ENCODE measurements at regions not wholly inside any gene's neighbourhood (a gene's known extent, or its start where the extent isn't known, plus 50 kb on each side); places are given as distances from the start of the nearest gene placed in this dataset.
"Not testable (repeated sequence)": the region's sequence is repeated elsewhere in the genome, so short reads cannot be mapped to it uniquely, and the experiment has no call there.

GRCh38 chr13:81318231-81319019 is 977.5 kb upstream of the SPRY2 start:
- FAIRE-seq = no peak

- FAIRE-seq = no peak
Measured at GRCh38 chr13:81314461-81314860, 973.5 kb upstream of the SPRY2 start.

GRCh38 chr13:81305928-81306327 is 965.0 kb upstream of the SPRY2 start:
- no peak for FAIRE-seq

GRCh38 chr13:81304121-81304659 is 963.3 kb upstream of the SPRY2 start:
- no peak for FAIRE-seq

- FAIRE-seq = no peak
Measured at GRCh38 chr13:81302677-81303076, 961.8 kb upstream of the SPRY2 start.

- no peak for FAIRE-seq
Measured at GRCh38 chr13:81302125-81302524, 961.2 kb upstream of the SPRY2 start.

GRCh38 chr13:81295177-81295576 is 954.3 kb upstream of the SPRY2 start:
- no peak for FAIRE-seq

- no peak for FAIRE-seq
Measured at GRCh38 chr13:81293594-81294164, 952.8 kb upstream of the SPRY2 start.

- FAIRE-seq = no peak
Measured at GRCh38 chr13:81283561-81283960, 942.6 kb upstream of the SPRY2 start.

GRCh38 chr13:81283062-81283461 is 942.1 kb upstream of the SPRY2 start:
- FAIRE-seq = no peak

GRCh38 chr13:81275666-81276258 is 934.8 kb upstream of the SPRY2 start:
- FAIRE-seq = no peak

GRCh38 chr13:81247711-81248110 is 906.8 kb upstream of the SPRY2 start:
- no peak for FAIRE-seq

- no peak for FAIRE-seq
Measured at GRCh38 chr13:81246556-81246955, 905.6 kb upstream of the SPRY2 start.

- FAIRE-seq = no peak
Measured at GRCh38 chr13:81244011-81244410, 903.1 kb upstream of the SPRY2 start.

- no peak for FAIRE-seq
Measured at GRCh38 chr13:81230386-81230785, 889.5 kb upstream of the SPRY2 start.

GRCh38 chr13:81226830-81227229 is 885.9 kb upstream of the SPRY2 start:
- not testable (repeated sequence) for FAIRE-seq

GRCh38 chr13:81224209-81224833 is 883.4 kb upstream of the SPRY2 start:
- FAIRE-seq = no peak

GRCh38 chr13:81223778-81224177 is 882.9 kb upstream of the SPRY2 start:
- FAIRE-seq = no peak

- FAIRE-seq = no peak
Measured at GRCh38 chr13:81211713-81212112, 870.8 kb upstream of the SPRY2 start.

GRCh38 chr13:81207636-81208035 is 866.7 kb upstream of the SPRY2 start:
- no peak for FAIRE-seq

- no peak for FAIRE-seq
Measured at GRCh38 chr13:81207231-81207630, 866.3 kb upstream of the SPRY2 start.

- FAIRE-seq = no peak
Measured at GRCh38 chr13:81203783-81204182, 862.9 kb upstream of the SPRY2 start.

- no peak for FAIRE-seq
Measured at GRCh38 chr13:81199956-81200355, 859.0 kb upstream of the SPRY2 start.

- no peak for FAIRE-seq
Measured at GRCh38 chr13:81197966-81198365, 857.0 kb upstream of the SPRY2 start.

Measured in G401.6 (cell line).